CD4-positive, CD25-positive, alpha-beta regulatory T cell (primary cell): ENCODE measurements at regions not wholly inside any gene's neighbourhood (a gene's known extent, or its start where the extent isn't known, plus 50 kb on each side); places are given as distances from the start of the nearest gene placed in this dataset.

Source experiments
- ATAC-seq, 2 donors: fragments of 150-1000 bp; cut with Tn5 transposase; one replicate each; pipeline ENCODE4 v1.10.0; 2021; ENCODE audit warnings: low read depth in 2 of 2, moderate number of reproducible peaks in 2 of 2, moderate library complexity in 1 of 2
- DNase-seq, 3 donors: peaks; one replicate each; pipeline versions ENCODE4 v3.0.0 to v3.0.0-alpha.2; 2012 to 2022; ENCODE audit warnings: mixed read lengths in 1 of 3
- H3K27ac ChIP-seq: one replicate; pipeline ENCODE4 v1.7.0; 2013; ENCODE audit warnings: mild to moderate bottlenecking, low read length; ENCODE audit not compliant: insufficient read depth, poor library complexity, severe bottlenecking
- H3K27me3 ChIP-seq: one replicate; pipeline ENCODE4 v1.7.0; 2013; ENCODE audit warnings: low read length; ENCODE audit not compliant: control insufficient read depth, insufficient read depth
- H3K36me3 ChIP-seq: one replicate; pipeline ENCODE4 v1.7.0; 2013; ENCODE audit warnings: mild to moderate bottlenecking, low read length, moderate library complexity; ENCODE audit not compliant: control insufficient read depth, insufficient read depth
- H3K4me1 ChIP-seq: 2 replicates; pipeline ENCODE4 v1.7.0; 2013; ENCODE audit warnings: mild to moderate bottlenecking, low read length; ENCODE audit not compliant: insufficient read depth, control insufficient read depth, poor library complexity, severe bottlenecking
- H3K4me3 ChIP-seq: one replicate; pipeline ENCODE4 v1.7.0; 2013; ENCODE audit warnings: low read depth, mild to moderate bottlenecking, low read length, moderate library complexity
- H3K9me3 ChIP-seq, 2 experiments: 1 replicate in 1 of 2; 2 replicates in 1 of 2; pipeline ENCODE4 v1.7.0; 2013; ENCODE audit warnings: low read length in 2 of 2, mild to moderate bottlenecking in 1 of 2, moderate library complexity in 1 of 2; ENCODE audit not compliant: control insufficient read depth in 2 of 2
- H3K27ac Mint-ChIP-seq, 3 donors: one replicate each; pipeline ENCODE4 v1.8.0; 2020 to 2022; ENCODE audit warnings: mild to moderate bottlenecking in 3 of 3, mixed read lengths in 3 of 3, moderate library complexity in 2 of 3
- H3K27me3 Mint-ChIP-seq: one replicate; pipeline ENCODE4 v1.8.0; 2022; ENCODE audit warnings: mild to moderate bottlenecking, mixed read lengths
- H3K36me3 Mint-ChIP-seq: one replicate; pipeline ENCODE4 v1.8.0; 2020; ENCODE audit warnings: mixed read lengths
- H3K4me1 Mint-ChIP-seq, 4 donors: one replicate each; pipeline ENCODE4 v1.8.0; 2020 to 2022; ENCODE audit warnings: mixed read lengths in 4 of 4, mild to moderate bottlenecking in 1 of 4
- H3K4me3 Mint-ChIP-seq, 4 donors: one replicate each; pipeline ENCODE4 v1.8.0; 2020 to 2022; ENCODE audit warnings: mild to moderate bottlenecking in 4 of 4, mixed read lengths in 4 of 4, moderate library complexity in 3 of 4
- H3K9me3 Mint-ChIP-seq, 7 donors: one replicate each; pipeline ENCODE4 v1.8.0; 2020 to 2022; ENCODE audit warnings: mixed read lengths in 7 of 7, mild to moderate bottlenecking in 3 of 7, moderate library complexity in 2 of 7

DNA sequence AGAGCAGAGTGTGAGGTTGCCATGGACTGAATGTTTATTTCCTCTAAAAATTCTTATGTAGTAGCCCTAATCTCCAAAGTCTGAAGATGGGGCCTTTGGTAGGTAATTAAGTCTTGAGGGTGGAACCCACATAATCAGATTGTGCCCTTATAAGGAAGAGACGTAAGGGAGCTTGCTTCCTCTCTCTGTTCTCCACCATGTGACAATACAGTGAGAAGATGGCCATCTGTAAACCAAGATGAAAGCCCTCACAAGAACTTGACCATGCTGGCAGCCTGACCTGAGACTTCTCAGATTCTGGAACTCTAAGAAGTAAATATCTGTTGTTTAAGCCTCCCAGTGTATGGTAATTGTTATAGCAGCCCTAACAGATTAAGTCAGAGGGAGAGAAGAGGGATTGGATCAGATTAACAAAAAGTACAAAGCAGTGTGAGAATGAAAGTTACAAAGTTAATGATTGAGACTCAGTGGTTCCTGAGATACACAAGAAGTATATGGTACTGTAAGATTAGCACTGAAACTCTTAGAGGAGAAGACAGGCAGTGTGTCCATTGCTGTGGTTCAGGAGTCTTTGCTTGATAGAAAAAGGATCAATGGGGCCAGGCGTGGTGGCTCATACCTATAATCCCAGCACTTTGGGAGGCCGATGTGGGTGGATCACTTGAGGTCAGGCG lies 82.5 kb upstream of the GC start:
- Histone ChIP-seq H3K4me1 (no peaks in the 10 kb centered on the region), H3K4me3 (no peak overlapping the region), H3K36me3 (no peaks in the 10 kb centered on the region), H3K9me3 (peaks cover 10 to 11% of the 10 kb centered on the region in 2 experiments), H3K27ac (no peak overlapping the region), H3K27me3 (no peaks in the 10 kb centered on the region)
- no peak for ATAC-seq
- no peak overlapping the region for H3K27ac Mint-ChIP-seq
- DNase-seq = no peak
- H3K4me3 Mint-ChIP-seq = no peak overlapping the region
- no peaks in the 10 kb centered on the region for H3K27me3 Mint-ChIP-seq
- no peaks in the 10 kb centered on the region for H3K4me1 Mint-ChIP-seq
- H3K36me3 Mint-ChIP-seq = no peaks in the 10 kb centered on the region
- peaks cover 0 to 6% (median 3%) of the 10 kb centered on the region in 7 donors for H3K9me3 Mint-ChIP-seq

- no peaks in the 10 kb centered on the region for H3K4me1 Mint-ChIP-seq
- peaks cover 4 to 11% of the 10 kb centered on the region in 2 experiments for H3K9me3 ChIP-seq
- ATAC-seq = no peak
- H3K4me3 Mint-ChIP-seq = no peak overlapping the region
- H3K27ac Mint-ChIP-seq = no peak overlapping the region
- no peaks in the 10 kb centered on the region for H3K4me1 ChIP-seq
- H3K9me3 Mint-ChIP-seq = peaks cover 1 to 6% (median 3%) of the 10 kb centered on the region in 7 donors
- DNase-seq = no peak
- H3K27me3 Mint-ChIP-seq = no peaks in the 10 kb centered on the region
- no peak overlapping the region for H3K4me3 ChIP-seq
- no peaks in the 10 kb centered on the region for H3K27me3 ChIP-seq
- H3K36me3 ChIP-seq = no peaks in the 10 kb centered on the region
- no peak overlapping the region for H3K27ac ChIP-seq
- H3K36me3 Mint-ChIP-seq = no peaks in the 10 kb centered on the region
Observed at GRCh38 chr4:71867598-71867997, 83.7 kb upstream of the GC start.

GRCh38 chr4:71870456-71870855 lies 86.6 kb upstream of the GC start:
- H3K36me3 Mint-ChIP-seq = no peaks in the 10 kb centered on the region
- ATAC-seq = no peak
- H3K27ac Mint-ChIP-seq = no peak overlapping the region
- H3K4me3 Mint-ChIP-seq = no peak overlapping the region
- DNase-seq = no peak
- Histone ChIP-seq H3K4me1 (no peaks in the 10 kb centered on the region), H3K4me3 (no peak overlapping the region), H3K27me3 (no peaks in the 10 kb centered on the region), H3K9me3 (peaks cover 0 to 3% of the 10 kb centered on the region in 2 experiments), H3K27ac (no peak overlapping the region), H3K36me3 (no peaks in the 10 kb centered on the region)
- H3K27me3 Mint-ChIP-seq = no peaks in the 10 kb centered on the region
- peaks cover 0 to 4% (median 3%) of the 10 kb centered on the region in 7 donors for H3K9me3 Mint-ChIP-seq
- no peaks in the 10 kb centered on the region for H3K4me1 Mint-ChIP-seq

DNA sequence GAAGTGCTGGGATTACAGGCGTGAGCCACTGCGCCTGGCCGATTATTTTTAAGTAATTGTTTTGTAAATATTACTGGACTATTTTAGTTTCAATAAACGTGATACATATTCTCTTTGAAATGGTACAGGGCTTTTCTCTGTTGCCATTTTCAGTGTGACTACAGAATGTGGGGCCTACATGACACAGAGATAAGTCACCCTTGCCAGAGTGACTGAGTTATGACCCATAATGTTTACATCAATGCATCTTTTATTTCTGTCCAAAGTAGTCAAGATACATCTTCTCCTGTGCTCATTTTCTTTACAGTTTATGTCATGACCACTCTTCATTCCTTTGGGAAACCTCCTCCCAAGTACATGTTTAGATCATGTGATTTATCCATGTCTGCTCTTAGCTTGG lies 88.3 kb upstream of the GC start:
- no peaks in the 10 kb centered on the region for H3K36me3 ChIP-seq

DNA sequence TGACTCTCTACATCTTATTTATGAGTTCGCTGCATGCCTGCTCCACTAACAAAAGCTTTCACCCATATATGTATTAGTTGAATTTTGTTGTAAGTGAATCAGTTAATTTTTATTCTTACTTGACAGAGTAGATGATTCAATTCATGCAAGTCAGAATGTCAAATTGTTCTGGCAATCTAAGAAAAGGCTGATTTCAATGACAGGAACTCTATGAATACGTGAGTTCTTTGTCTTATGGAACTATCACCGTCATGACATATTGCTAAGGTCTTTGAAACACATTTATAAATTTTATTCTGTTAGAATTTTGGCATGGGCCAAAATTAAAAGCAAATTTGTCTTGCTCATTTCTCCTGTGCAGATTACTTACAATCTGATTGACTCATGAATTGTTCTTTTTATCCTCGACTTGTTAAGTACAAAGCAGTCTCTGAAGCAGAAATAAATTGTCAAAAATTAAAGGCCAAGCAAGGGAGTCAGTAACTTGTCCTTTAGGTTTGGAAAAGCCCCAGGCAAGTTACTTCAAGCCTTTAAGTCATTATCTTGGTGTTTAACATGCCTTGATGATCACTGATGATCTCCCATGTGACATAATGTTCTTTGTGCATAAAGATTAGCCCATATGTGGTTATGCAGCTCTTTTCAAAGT lies 89.0 kb upstream of the GC start:
- ATAC-seq (no peak), DNase-seq (no peak)
- no peak overlapping the region for H3K27ac ChIP-seq
- no peaks in the 10 kb centered on the region for H3K36me3 ChIP-seq
- Mint-ChIP-seq H3K4me1 (no peaks in the 10 kb centered on the region), H3K36me3 (no peaks in the 10 kb centered on the region), H3K9me3 (peaks cover 0 to 13% (median 5%) of the 10 kb centered on the region in 7 donors), H3K4me3 (no peak overlapping the region), H3K27ac (no peak overlapping the region), H3K27me3 (no peaks in the 10 kb centered on the region)
- no peaks in the 10 kb centered on the region for H3K4me1 ChIP-seq
- H3K9me3 ChIP-seq = no peaks in the 10 kb centered on the region
- H3K4me3 ChIP-seq = no peak overlapping the region
- no peaks in the 10 kb centered on the region for H3K27me3 ChIP-seq

More for the DNA sequence above, 88.3 kb upstream of the GC start:
- H3K36me3 Mint-ChIP-seq = no peaks in the 10 kb centered on the region
- no peak overlapping the region for H3K4me3 ChIP-seq
- H3K27me3 ChIP-seq = no peaks in the 10 kb centered on the region
- H3K27ac ChIP-seq = no peak overlapping the region
- no peaks in the 10 kb centered on the region for H3K4me1 ChIP-seq
- H3K27ac Mint-ChIP-seq = no peak overlapping the region
- peaks cover 0 to 12% (median 6%) of the 10 kb centered on the region in 7 donors for H3K9me3 Mint-ChIP-seq
- DNase-seq (no peak), ATAC-seq (no peak)
- no peaks in the 10 kb centered on the region for H3K27me3 Mint-ChIP-seq
- no peaks in the 10 kb centered on the region for H3K4me1 Mint-ChIP-seq
- H3K9me3 ChIP-seq = no peaks in the 10 kb centered on the region
- no peak overlapping the region for H3K4me3 Mint-ChIP-seq

- DNase-seq (no peak), ATAC-seq (no peak)
- Histone ChIP-seq H3K27me3 (no peaks in the 10 kb centered on the region), H3K4me1 (no peaks in the 10 kb centered on the region), H3K9me3 (no peaks in the 10 kb centered on the region), H3K4me3 (no peak overlapping the region), H3K27ac (no peak overlapping the region), H3K36me3 (no peaks in the 10 kb centered on the region)
- H3K36me3 Mint-ChIP-seq = no peaks in the 10 kb centered on the region
- H3K27me3 Mint-ChIP-seq = no peaks in the 10 kb centered on the region
- H3K27ac Mint-ChIP-seq = no peak overlapping the region
- no peaks in the 10 kb centered on the region for H3K4me1 Mint-ChIP-seq
- no peak overlapping the region for H3K4me3 Mint-ChIP-seq
- peaks cover 0 to 9% (median 4%) of the 10 kb centered on the region in 7 donors for H3K9me3 Mint-ChIP-seq
Observed at GRCh38 chr4:71878376-71878775, 94.5 kb upstream of the GC start.

GRCh38 chr4:71882113-71882841 lies 98.4 kb upstream of the GC start:
- Mint-ChIP-seq H3K4me1 (no peaks in the 10 kb centered on the region), H3K36me3 (no peaks in the 10 kb centered on the region), H3K9me3 (peaks cover 0 to 2% (median 0%) of the 10 kb centered on the region in 7 donors), H3K4me3 (no peak overlapping the region), H3K27me3 (no peaks in the 10 kb centered on the region), H3K27ac (no peak overlapping the region)
- DNase-seq (no peak), ATAC-seq (no peak)
- H3K27ac ChIP-seq = no peak overlapping the region
- H3K4me3 ChIP-seq = no peak overlapping the region
- H3K36me3 ChIP-seq = no peaks in the 10 kb centered on the region
- no peaks in the 10 kb centered on the region for H3K27me3 ChIP-seq
- no peaks in the 10 kb centered on the region for H3K4me1 ChIP-seq
- H3K9me3 ChIP-seq = no peaks in the 10 kb centered on the region
